PC-3 (cell line): ENCODE measurements at regions not wholly inside any gene's neighbourhood (a gene's known extent, or its start where the extent isn't known, plus 50 kb on each side); places are given as distances from the start of the nearest gene placed in this dataset.

Source experiments
- CTCF ChIP-seq: fragments of 300-600 bp; sonication (generic); conservative IDR thresholded peaks from 2 replicates; pipeline ENCODE4 v1.5.1; 2017; ENCODE audit warnings: antibody characterized with exemption, low read depth, mild to moderate bottlenecking, low read length
- EZH2 ChIP-seq: fragments of 300-600 bp; sonication (generic); IDR thresholded peaks from one replicate; pipeline ENCODE4 v1.6.1; 2017; ENCODE audit warnings: antibody characterized with exemption, mild to moderate bottlenecking, low read length; ENCODE audit not compliant: unreplicated experiment
- EZH2phosphoT487 ChIP-seq: fragments of 300-600 bp; sonication (generic); IDR thresholded peaks from 2 replicates; pipeline ENCODE4 v1.6.1; 2018; ENCODE audit warnings: mild to moderate bottlenecking, antibody characterized with exemption, low read length, borderline replicate concordance

- no peak for TF ChIP-seq CTCF
- no peak for TF ChIP-seq EZH2
- TF ChIP-seq EZH2phosphoT487: no peak
Measured at GRCh38 chr16:9360075-9360474, 268.6 kb downstream of the HAPSTR1 start.
